GM12878 (cell line): ENCODE measurements at regions not wholly inside any gene's neighbourhood (a gene's known extent, or its start where the extent isn't known, plus 50 kb on each side); places are given as distances from the start of the nearest gene placed in this dataset.

ENCODE experiments used
- ATAC-seq: fragments of 200-7000 bp; cut with Tn5 transposase; 3 replicates; pipeline ENCODE4 v1.9.1; 2020; ENCODE audit warnings: mild to moderate bottlenecking, moderate library complexity
- BruUV-seq: library from RNA; stranded (reverse); fragments of 400-500 nt; replicated peaks from 2 replicates; lab custom pipeline; 2021; lab: Mats Ljungman, UMichigan
- CTCF ChIA-PET: fragments of 300-600 bp; sonication (Branson Sonifier 250); formaldehyde crosslinking; extraction: SDS; loops from one replicate; lab custom pipeline; 2021; ENCODE audit warnings: inconsistent platforms; lab: Yijun Ruan, JAX
- POLR2A ChIA-PET: fragments of 350-600 bp; formaldehyde crosslinking; extraction: SDS; loops from one replicate; lab custom pipeline; 2021; ENCODE audit warnings: inconsistent platforms; lab: Charles Lee
- RAD21 ChIA-PET: fragments of 300-600 bp; sonication (Branson Sonifier 250); formaldehyde crosslinking; loops from one replicate; lab custom pipeline; 2023; ENCODE audit warnings: antibody characterized with exemption; ENCODE audit not compliant: unreplicated experiment; lab: Charles Lee
- SMC1A ChIA-PET: fragments of 300-600 bp; sonication (Branson Sonifier 250); formaldehyde crosslinking; loops from one replicate; lab custom pipeline; 2023; ENCODE audit not compliant: unreplicated experiment, uncharacterized antibody; lab: Charles Lee
- DNase-seq: peaks from one replicate; pipeline ENCODE4 v3.0.0-alpha.2; 2011; ENCODE audit warnings: low read depth, low spot score
- FAIRE-seq: peaks from 3 replicates; lab custom pipeline; 2011; peaks lifted over from hg19 to GRCh38; lab: Jason Lieb, UNC
- H2AFZ ChIP-seq: 2 replicates; pipeline ENCODE4 v1.6.0; 2011; ENCODE audit warnings: low read depth, low read length, control low read depth; ENCODE audit not compliant: control insufficient read depth
- H3K27ac ChIP-seq: 2 replicates; pipeline ENCODE4 v1.5.1; 2011; ENCODE audit warnings: control low read depth; ENCODE audit not compliant: control insufficient read depth, insufficient read depth
- H3K27me3 ChIP-seq, 2 experiments: replicated peaks in 1 of 2; 2 replicates each; pipeline versions ENCODE4 v1.6.0 to v1.6.1; 2011; ENCODE audit warnings: low read length in 1 of 2; ENCODE audit not compliant: control insufficient read depth in 2 of 2, insufficient read depth in 2 of 2
- H3K36me3 ChIP-seq, 2 experiments: 2 replicates each; pipeline ENCODE4 v1.5.1; 2011; ENCODE audit warnings: low read length in 1 of 2; ENCODE audit not compliant: control insufficient read depth in 2 of 2, insufficient read depth in 2 of 2
- H3K4me1 ChIP-seq: 2 replicates; pipeline ENCODE4 v1.6.1; 2011; ENCODE audit warnings: mild to moderate bottlenecking, low read length, moderate library complexity, mixed read lengths; ENCODE audit not compliant: control insufficient read depth, insufficient read depth
- H3K4me2 ChIP-seq: 2 replicates; pipeline ENCODE4 v1.6.0; 2011; ENCODE audit warnings: control low read depth; ENCODE audit not compliant: control insufficient read depth, insufficient read depth
- H3K4me3 ChIP-seq: fragments of 200-600 bp; sonication (generic); 2 replicates; pipeline ENCODE4 v1.5.1; 2016
- H3K79me2 ChIP-seq: 2 replicates; pipeline ENCODE4 v1.6.0; 2011; ENCODE audit warnings: low read length; ENCODE audit not compliant: control insufficient read depth, insufficient read depth
- H3K9ac ChIP-seq: 2 replicates; pipeline ENCODE4 v1.8.0; 2011; ENCODE audit warnings: low read length, control low read depth, mixed read lengths; ENCODE audit not compliant: control insufficient read depth, insufficient read depth
- H3K9me3 ChIP-seq: replicated peaks from 3 replicates; pipeline ENCODE4 v1.5.1; 2011; ENCODE audit warnings: mild to moderate bottlenecking, low read length; ENCODE audit not compliant: control insufficient read depth, insufficient read depth
- H4K20me1 ChIP-seq: 2 replicates; pipeline ENCODE4 v1.6.0; 2011; ENCODE audit not compliant: control insufficient read depth, insufficient read depth
- BCL11A ChIP-seq: IDR thresholded peaks from 2 replicates; pipeline ENCODE4 v1.6.1; 2011; ENCODE audit warnings: low read depth, low read length
- CREM ChIP-seq: IDR thresholded peaks from 2 replicates; pipeline ENCODE4 v1.6.1; 2014; ENCODE audit warnings: antibody characterized with exemption, low read depth
- FOXK2 ChIP-seq: fragments of 450-650 bp; IDR thresholded peaks from 2 replicates; pipeline ENCODE4 v1.6.1; 2017; ENCODE audit warnings: mild to moderate bottlenecking, moderate library complexity
- GATAD2B ChIP-seq: fragments of 450-650 bp; conservative IDR thresholded peaks from 2 replicates; pipeline ENCODE4 v1.6.1; 2017; ENCODE audit warnings: low read depth, mild to moderate bottlenecking, moderate library complexity
- HDAC6 ChIP-seq: fragments of 200-600 bp; sonication (generic); IDR thresholded peaks from one replicate; pipeline ENCODE4 v1.8.0; 2017; ENCODE audit warnings: antibody characterized with exemption; ENCODE audit not compliant: unreplicated experiment
- KDM1A ChIP-seq: fragments of 200-600 bp; sonication (generic); IDR thresholded peaks from 2 replicates; pipeline ENCODE4 v1.6.1; 2016; ENCODE audit warnings: borderline replicate concordance
- MLLT1 ChIP-seq: fragments of 450-650 bp; IDR thresholded peaks from 2 replicates; pipeline ENCODE4 v1.6.1; 2016; ENCODE audit warnings: mild to moderate bottlenecking
- MXI1 ChIP-seq: fragments of 150-350 bp; IDR thresholded peaks from 2 replicates; pipeline ENCODE4 v1.6.1; 2011; ENCODE audit warnings: low read depth, mild to moderate bottlenecking, inconsistent platforms, low read length, improper control_type of control experiment
- POU2F2 ChIP-seq: IDR thresholded peaks from 3 replicates; pipeline ENCODE4 v1.6.1; 2011; ENCODE audit warnings: low read depth, mild to moderate bottlenecking, low read length, borderline replicate concordance
- RFX5 ChIP-seq: IDR thresholded peaks from 2 replicates; pipeline ENCODE4 v1.6.1; 2011; ENCODE audit warnings: low read depth, low read length, improper control_type of control experiment
- RUNX3 ChIP-seq: IDR thresholded peaks from 2 replicates; pipeline ENCODE4 v1.6.1; 2012; ENCODE audit warnings: low read length, inconsistent platforms
- SIX5 ChIP-seq: IDR thresholded peaks from 2 replicates; pipeline ENCODE4 v1.6.1; 2011; ENCODE audit warnings: mild to moderate bottlenecking, low read depth, low read length, moderate library complexity; ENCODE audit not compliant: severe bottlenecking
- SRF ChIP-seq, 2 experiments: IDR thresholded peaks; 2 replicates each; pipeline ENCODE4 v1.6.1; 2011; ENCODE audit warnings: low read depth in 2 of 2, low read length in 2 of 2, mild to moderate bottlenecking in 1 of 2, moderate library complexity in 1 of 2
- USF2 ChIP-seq: IDR thresholded peaks from 2 replicates; pipeline ENCODE4 v1.6.1; 2011; ENCODE audit warnings: low read depth, low read length, improper control_type of control experiment, borderline replicate concordance
- ZBTB33 ChIP-seq: fragments of 450-650 bp; IDR thresholded peaks from 2 replicates; pipeline ENCODE4 v1.6.1; 2017; ENCODE audit warnings: mild to moderate bottlenecking
- ZNF207 ChIP-seq: fragments of 450-650 bp; IDR thresholded peaks from 2 replicates; pipeline ENCODE4 v1.6.1; 2014; ENCODE audit warnings: antibody characterized with exemption, mild to moderate bottlenecking, borderline replicate concordance
- ZNF687 ChIP-seq: fragments of 450-650 bp; IDR thresholded peaks from 2 replicates; pipeline ENCODE4 v1.6.1; 2017; ENCODE audit warnings: mild to moderate bottlenecking, moderate library complexity
- WGBS: methylation state at CpG from one replicate; pipeline ENCODE4 v1.1.6; 2016; ENCODE audit warnings: low lambda C conversion rate; ENCODE audit not compliant: insufficient replicate concordance, insufficient coverage; ENCODE audit errors: missing lambda C conversion rate; 5-methylcytosine and 5-hydroxymethylcytosine counted together
- in situ Hi-C: fragments of 300-500 bp; cut with MboI; formaldehyde crosslinking; loops from 9 replicates; pipeline ENCODE4 v1.14.3; 2018; ENCODE audit warnings: mixed read lengths
- intact Hi-C: fragments of 100-400 bp; cut with micrococcal nuclease; formaldehyde crosslinking; loops from one replicate; pipeline ENCODE4 v1.14.2; 2022; ENCODE audit not compliant: unreplicated experiment

- in situ Hi-C loops = no loop called here
- no peak for TF ChIP-seq HDAC6
- no peak for TF ChIP-seq CREM
- TF ChIP-seq MXI1 = no peak
- TF ChIP-seq KDM1A = no peak
- no peak for TF ChIP-seq BCL11A
- TF ChIP-seq GATAD2B = no peak
- no peak for TF ChIP-seq USF2
- TF ChIP-seq POU2F2 = no peak
- no peak for TF ChIP-seq FOXK2
- TF ChIP-seq MLLT1 = no peak
- TF ChIP-seq ZBTB33 = no peak
- TF ChIP-seq ZNF207 = no peak
- no peak for TF ChIP-seq RFX5
- no peak for TF ChIP-seq ZNF687
- no peak for TF ChIP-seq SRF (IDR thresholded peaks at IDR 0.05; ENCODE audit: low read depth in 2 of 2, low read length in 2 of 2)
- no peak for TF ChIP-seq RUNX3
- no peak for TF ChIP-seq SIX5
Observed at GRCh38 chr18:53780666-53781065, 443.8 kb downstream of the MBD2 start.

More at GRCh38 chr18:53780666-53781065, 443.8 kb downstream of the MBD2 start:
- SMC1A ChIA-PET = no interaction called here
- no peak for FAIRE-seq
- Histone ChIP-seq H2AFZ (no peak overlapping the region), H3K27ac (no peak overlapping the region), H3K9ac (no peak overlapping the region), H3K27me3 (no peaks in the 10 kb centered on the region), H3K79me2 (no peaks in the 10 kb centered on the region), H3K4me2 (no peak overlapping the region), H3K4me1 (no peaks in the 10 kb centered on the region), H4K20me1 (no peaks in the 10 kb centered on the region), H3K36me3 (no peaks in the 10 kb centered on the region), H3K9me3 (no peaks in the 10 kb centered on the region; the same call in 2 of the 3 replicates), H3K4me3 (no peak overlapping the region)
- no TSS peak for BruUV-seq
- WGBS = 4% methylated on average over 1 of the region's 1 CpG
- POLR2A ChIA-PET = no interaction called here
- ATAC-seq = no peak
- intact Hi-C loops = no loop called here
- CTCF ChIA-PET = no interaction called here
- DNase-seq = no peak
- RAD21 ChIA-PET = no interaction called here
